Stimulated activated CD8-positive, alpha-beta memory T cell treated with anti-CD3 and anti-CD28 coated beads, Interleukin-15, amount 100 ng/mL, for 4 hours (primary cell): ENCODE measurements at regions not wholly inside any gene's neighbourhood (a gene's known extent, or its start where the extent isn't known, plus 50 kb on each side); places are given as distances from the start of the nearest gene placed in this dataset.
"Not testable (repeated sequence)": the region's sequence is repeated elsewhere in the genome, so short reads cannot be mapped to it uniquely, and the experiment has no call there.

Source experiments
- DNase-seq, 2 donors: peaks; one replicate each; pipeline ENCODE4 v3.0.0-alpha.2; 2020; ENCODE audit warnings: low read depth in 2 of 2

DNA sequence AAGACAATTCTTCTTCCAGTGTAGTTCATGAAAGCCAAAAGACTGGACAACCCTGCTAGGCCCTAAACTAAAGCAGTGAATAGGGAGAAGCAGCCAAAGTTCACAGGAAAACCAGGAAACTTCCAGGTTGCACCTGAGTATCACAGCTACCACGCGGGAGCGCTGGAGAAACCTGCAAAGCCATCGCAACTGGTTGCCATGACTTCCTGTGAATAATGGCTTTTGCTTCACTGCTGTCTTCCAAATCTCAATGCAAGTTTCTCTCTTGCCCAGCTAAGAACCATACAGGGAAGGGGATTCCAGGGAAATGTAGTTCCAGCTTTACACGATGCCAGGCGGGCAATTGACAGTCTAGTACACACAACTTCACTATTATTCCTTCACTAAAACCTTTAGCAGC, 114.1 kb downstream of the GXYLT1 start:
- DNase-seq: no peak

DNA sequence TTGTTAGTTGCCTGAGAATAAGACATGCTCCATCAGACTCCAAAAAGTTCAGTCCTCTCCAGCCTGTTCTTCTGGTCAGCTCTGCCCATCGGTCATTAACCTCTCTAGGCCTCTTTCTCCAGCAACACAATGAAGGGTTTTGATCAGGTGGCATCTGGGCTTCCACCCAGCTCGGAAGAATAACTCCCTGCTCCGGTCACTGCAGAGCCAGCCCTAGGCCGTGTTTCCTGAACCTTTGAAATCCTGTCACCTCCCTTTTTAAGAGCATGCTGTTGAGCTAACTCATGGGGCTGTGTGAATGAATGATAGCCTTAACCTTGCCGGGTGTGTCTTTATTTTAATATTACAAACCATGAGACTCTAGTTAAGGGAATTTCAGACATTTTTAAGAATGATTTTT, 117.1 kb downstream of the GXYLT1 start:
- no peak for DNase-seq

DNA sequence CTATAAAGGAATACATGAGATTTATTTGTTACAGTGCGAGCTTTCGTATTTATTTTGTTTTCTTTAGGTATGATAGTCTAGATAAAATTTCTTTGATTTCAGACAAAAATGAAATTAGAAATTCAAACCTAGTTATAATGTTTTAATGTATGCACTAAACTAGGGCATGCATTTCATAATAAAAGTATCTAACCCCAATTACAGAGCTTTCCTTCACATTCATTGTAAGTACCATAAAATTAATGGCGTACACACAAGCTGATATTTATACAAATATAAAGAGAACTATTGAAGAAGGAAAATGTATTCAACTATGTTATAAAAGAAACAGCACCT, 120.2 kb downstream of the GXYLT1 start:
- DNase-seq: no peak

DNA sequence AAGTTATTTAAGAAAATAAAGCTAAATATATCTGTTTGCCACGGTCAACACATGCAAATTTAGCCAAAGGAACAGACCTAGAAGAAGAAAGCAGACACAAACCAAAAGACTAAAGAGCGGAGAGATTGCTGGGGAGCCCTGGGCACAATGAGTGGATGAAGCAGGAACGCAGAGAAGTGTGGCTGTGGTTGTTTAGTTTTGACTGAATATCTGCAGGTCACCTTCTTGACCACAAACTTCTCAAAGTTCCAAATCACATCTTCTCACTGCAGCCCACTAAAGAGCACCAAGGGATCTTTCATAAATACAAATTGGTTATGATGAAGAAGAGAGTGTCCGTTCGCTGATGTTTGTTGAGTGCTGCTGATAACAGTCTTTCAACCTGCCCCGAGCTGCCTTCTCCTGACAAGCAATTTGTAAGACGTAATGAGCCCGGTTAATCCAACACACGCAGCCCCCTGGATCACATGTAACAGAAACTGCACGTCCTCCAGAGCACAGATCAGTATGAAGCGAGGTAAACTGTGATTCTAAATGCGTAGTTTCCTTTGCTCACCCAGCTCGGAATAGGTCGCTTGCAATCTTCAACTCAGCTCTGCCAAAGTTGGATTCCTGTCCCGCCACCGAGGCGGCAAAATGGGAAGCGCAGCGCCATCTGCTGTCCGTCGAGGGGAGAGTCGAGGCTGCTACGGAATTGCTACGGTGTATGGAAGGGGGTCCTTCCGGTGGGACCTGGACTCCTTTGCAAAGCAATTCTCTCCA, 120.8 kb downstream of the GXYLT1 start:
- peak; percentile 30 for DNase-seq

DNA sequence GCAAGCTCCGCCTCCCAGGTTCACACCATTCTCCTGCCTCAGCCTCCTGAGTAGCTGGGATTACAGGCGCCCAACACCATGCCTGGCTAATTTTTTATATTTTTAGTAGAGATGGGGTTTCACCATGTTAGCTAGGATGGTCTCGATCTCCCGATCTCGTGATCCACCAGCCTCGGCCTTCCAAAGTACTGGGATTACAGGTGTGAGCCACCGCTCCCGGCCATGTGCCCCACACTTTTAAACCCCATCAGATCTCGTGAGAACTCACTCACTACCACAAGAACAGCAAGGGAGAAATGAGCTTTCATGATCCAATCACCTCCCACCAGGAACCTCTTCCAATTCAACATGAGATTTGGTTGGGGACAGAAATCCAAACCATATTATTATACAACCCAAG, 122.7 kb downstream of the GXYLT1 start:
- DNase-seq: not testable (repeated sequence)

DNA sequence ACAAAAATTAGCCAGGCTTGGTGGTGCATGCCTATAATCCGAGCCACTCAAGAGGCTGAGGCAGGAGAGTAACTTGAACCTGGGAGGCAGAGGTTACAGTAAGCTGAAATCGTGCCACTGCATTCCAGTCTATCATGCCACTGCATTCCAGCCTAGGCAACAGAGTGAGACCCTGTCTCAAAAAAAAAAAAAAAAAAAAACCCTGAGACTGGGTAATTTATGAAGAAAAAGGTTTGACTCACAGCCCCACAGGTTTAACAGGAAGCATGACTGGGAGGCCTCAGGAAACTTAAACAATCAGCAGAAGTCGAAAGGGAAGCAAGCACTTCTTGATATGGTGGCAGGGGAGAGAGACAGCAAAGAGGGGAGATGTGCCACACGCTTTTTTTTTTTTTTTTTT, 123.2 kb downstream of the GXYLT1 start:
- no peak for DNase-seq

DNA sequence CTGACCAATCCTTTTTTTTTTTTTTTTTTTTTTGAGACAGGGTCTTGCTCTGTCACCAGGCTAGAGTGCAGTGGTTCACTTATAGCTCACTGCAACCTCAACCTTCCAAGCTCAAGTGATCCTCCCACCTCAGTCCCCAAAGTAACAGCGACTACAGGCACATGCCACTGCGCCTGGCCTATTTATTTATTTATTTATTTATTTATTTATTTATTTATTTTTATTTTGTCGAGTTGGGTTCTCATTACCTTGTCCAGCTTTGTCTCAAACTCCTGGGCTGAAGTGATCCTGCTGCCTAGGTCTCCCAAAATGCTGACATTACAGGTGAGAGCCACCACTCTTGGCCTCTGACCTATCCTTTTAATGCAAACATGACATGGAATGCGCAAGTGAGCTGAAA, 124.4 kb downstream of the GXYLT1 start:
- no peak for DNase-seq

DNA sequence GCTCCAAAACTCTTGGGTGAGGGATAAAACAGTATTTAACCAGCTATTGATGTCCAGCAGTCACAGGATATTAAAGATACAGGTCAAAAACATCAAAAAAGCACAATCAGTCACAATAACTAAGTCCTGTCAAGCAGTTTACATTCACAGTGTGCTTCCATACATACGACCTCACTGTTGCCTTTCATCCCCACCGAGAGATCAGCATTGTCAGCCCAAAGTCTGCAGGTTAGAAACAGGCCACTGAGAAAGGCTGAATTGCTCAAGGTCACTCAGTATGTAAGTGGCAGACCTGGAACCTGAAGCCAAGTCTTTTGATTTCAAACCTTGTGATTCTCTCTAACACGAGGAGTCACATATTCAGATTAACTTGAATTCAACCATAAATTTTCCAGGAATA, 124.9 kb downstream of the GXYLT1 start:
- no peak for DNase-seq

DNA sequence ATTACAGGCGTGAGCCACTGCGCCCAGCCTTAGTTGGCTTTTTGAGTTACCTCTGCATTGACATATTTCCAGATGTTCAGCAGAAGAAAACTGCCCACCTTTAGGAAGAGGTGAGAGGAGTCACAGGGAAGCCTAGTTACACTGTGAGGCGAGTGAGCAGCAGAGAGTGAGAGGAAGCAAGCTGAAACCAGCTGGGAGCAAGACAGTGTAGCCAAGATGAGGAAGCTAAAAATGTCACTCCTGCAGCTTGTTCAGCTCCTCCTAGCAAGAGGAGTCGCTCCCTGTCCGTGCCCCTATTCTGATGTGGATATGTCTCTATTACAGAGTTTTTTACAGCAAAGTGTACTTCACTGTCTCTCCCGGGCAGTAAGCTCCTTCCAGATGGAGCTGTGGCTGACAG, 127.6 kb downstream of the GXYLT1 start:
- no peak for DNase-seq

DNA sequence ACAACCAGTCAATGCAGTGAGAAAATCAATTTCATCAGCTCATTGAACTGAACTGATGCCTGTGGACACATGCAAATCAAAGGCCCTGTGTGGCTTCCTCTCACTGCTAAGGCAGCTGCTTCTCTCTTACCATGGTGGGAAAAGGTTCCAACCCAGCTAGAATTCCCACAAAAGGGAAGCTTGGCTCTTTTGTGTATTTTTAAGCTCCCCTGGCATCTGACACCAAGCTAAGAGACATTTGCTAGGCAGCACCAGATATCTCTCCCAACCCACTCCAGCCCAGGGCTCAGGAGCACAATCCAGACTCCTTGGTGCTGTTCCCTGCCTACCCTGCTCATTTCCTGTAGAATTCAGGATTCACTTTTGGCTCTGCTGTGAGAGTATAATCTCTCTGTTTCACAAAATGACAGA, 129.6 kb downstream of the GXYLT1 start:
- DNase-seq: no peak

DNA sequence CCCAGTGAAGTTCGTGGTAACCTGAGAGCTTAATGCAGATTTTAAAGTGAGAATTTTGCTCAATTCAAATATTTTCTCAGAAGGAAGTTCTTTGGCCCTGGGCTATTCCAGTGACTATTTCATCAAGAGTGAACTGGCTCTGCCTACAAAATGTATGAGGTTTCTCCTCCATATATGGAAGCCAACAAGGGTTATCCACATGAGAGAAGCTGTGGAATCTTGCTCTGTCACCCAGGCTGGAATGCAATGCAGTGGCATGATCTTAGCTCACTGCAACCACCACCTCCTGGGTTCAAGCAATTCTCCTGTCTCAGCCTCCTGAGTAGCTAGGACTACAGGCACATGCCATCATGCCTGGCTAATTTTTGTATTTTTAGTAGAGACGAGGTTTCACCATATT, 132.2 kb downstream of the GXYLT1 start:
- not testable (repeated sequence) for DNase-seq

DNA sequence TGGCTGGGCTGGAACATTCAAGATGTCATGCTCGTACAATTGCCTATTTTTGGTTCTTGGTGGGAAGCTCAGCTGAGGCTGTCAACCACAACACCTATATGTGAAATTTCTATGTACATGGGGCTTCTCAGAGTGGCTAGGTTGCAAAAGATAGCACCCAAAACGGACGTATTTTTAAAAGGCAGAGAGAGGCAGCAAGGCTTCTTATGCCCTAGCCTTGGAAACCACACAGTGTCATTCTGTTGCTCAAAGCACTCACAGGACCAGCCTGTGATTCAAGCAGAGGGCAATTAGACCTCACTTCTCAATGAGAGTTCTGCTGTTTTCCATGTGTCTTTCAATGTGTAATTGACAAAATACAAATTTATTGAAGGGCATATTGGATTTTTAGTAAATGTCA, 134.0 kb downstream of the GXYLT1 start:
- DNase-seq: no peak

DNA sequence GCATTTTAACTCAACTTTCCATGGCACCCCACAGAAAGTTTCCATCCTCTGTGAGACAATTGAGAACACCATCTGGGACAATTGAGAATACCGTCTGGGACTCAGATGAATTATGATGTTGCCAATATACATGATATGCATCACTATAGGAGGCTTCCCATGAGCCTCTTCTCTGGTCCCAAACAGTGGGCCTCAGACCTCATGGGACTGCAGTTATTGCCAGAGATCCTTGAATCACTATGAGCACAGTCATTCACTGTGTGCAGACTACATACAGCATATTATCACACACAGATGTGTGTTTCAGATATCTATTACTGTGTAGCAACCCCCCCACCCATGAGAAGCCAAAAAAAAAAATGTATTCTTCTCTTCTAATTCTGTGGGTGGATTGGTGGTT, 134.4 kb downstream of the GXYLT1 start:
- DNase-seq: no peak

DNA sequence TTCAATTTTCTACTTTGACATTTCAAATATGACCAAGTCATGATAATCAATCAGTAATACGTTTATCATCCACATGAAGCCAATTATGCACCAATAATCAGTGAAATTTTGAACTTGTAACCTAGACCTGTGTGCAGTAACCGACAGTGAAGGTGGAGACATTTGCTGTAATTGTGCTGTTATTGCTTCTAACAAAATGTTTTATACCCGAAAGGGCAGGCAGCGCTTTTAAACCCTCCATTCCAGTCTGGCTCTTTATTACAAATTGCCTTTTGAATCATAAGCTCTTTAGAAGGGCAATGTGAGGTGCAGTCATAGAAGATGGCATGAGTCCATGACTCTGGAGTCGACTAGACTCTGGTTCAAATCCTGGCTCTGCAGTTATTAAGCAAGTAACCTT, 135.7 kb downstream of the GXYLT1 start:
- no peak for DNase-seq

DNA sequence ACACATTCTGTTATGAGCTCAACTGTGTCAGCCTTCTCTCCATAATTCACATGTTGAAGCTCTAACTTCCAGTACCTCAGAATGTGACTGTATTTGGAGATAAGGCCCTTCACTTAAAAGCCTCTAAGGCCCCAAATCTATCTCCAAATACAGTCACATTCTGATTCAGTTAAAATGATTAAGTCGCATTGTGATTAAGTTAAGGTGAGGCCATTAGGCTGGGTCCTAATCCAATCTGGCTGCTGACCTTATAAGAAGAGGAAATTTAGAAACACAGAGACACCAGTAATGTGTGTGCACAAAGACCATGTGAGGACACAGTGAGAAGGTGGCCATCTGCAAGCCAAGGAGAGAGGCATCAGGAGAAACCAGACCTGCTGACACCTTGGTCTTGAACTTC, 141.6 kb downstream of the GXYLT1 start:
- no peak for DNase-seq

DNA sequence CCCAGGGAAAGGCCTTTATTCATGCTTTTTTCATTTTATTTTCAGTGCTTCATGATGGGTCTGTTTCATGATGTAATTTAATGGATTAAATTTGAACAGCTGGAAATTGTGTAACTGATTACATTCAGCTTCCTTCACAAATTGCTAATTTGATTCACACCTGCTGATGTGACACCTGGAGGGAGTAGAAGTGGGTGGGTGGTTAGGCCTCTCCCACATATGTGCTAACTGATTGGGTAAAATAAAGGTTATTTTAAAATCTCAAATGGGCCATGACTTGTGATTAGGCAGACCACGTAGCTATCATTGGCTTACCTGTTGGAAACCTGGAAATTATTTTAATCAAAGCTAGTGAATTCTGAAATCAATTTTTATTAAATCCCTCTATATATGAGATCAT, 142.1 kb downstream of the GXYLT1 start:
- DNase-seq: no peak

DNA sequence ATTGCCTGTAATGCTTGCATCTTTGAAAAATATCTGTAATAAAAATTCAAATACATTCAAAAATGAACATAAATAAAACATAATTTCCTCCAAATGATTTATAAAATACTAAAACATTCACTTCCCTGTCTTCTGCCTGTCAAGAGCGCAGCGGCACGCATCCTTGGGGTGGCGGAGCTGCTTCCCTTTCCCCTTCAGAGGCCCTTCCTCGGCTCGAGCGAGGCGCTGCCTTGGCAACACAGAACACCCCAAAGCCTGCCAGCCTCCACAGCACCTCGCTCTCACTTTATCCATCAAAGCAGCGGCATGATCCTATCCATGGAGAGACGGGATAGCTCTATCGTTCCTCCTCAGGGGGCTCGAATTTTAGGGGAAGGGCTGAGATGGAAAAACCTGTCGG, 146.2 kb downstream of the GXYLT1 start:
- DNase-seq: no peak

DNA sequence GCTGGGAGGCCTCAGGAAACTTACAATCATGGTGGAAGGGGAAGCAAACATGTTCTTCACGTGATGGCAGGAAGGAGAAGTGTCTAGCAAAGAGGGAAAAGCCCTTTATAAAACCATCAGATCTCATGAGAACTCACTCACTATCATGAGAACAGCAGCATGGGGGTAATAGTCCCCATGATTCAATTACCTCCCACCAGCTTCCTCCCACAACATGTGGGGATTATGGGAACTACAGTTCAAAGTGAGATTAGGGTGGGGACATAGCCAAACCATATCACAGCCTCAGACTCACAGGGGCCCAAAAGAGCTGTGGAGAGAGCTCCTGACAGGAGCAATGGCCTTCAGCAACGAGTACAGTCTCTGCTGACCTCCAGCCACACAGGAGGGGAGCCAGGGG, 151.4 kb downstream of the GXYLT1 start:
- no peak for DNase-seq

DNA sequence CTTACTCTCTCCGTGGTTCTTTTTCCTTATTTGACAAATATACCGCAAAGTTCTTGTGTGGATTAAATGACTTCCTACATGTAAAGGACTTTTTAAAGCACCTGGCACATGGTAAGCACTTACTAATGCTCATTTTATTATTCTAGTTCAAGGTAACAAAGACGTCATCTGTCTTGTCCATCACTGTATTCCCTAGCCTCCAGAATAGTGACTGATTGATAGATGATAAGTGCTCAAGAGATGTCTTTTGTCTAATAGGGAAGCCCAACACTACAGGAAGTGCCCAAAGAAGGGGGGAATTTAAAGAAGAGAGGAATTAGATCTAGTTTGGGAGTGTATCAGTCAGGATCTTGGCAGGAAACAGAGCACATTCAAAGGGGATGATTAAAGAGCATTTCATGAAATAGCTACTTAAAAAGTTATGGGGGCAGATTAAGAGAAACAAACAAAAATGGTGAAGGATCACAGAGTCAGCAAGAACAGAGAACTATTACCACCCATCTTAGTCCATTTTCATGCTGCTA, 151.9 kb downstream of the GXYLT1 start:
- DNase-seq: no peak

DNA sequence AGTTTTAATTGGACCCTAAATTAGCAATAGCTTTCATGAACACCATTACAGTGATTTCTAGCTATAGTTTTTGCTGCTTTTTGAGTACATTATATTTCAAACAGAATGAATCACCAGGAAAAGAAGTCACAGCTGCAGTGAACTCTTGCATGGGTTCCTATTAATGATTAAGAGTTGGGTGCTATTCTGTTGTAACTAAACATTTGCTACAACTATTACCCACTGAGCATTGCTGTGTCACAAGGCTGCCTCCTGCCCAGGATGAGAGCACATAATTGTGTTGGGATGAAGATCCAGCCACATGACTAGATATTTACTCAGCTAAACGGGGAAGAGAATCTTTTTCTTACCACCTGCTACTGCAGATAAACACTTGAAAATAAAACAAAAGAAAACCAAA, 152.7 kb downstream of the GXYLT1 start:
- DNase-seq: no peak

DNA sequence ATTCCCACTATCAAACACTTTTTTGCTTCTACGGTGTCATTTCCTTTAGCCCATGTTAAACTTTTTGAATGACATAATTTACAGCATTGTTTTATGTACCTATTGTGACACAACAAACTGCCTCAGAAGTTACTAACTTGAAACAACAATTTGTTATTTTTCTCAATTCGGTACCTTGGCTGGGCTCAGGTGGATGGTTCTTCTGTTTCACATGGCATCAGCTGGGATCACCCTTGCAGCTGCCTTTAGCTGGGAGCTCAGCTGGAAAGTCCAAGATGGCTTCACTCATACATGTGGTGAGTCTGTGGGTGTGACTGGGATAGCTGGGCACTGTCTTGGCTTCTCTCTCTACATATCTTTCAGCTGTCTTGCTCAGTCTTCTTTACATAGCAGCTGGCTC, 156.0 kb downstream of the GXYLT1 start:
- DNase-seq: no peak

DNA sequence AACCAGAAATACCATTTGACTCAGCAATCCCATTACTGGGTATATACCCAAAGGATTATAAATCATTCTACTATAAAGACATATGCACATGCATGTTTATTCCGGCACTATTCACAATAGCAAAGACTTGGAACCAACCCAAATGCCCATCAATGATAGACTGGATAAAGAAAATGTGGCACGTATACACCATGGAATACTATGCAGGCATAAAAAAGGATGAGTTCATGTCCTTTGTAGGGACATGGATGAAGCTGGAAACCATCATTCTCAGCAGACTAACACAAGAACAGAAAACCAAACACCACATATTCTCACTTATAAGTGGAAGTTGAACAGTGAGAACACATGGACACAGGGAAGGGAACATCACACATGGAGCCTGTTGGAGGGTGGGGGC, 158.2 kb downstream of the GXYLT1 start:
- DNase-seq: not testable (repeated sequence)

DNA sequence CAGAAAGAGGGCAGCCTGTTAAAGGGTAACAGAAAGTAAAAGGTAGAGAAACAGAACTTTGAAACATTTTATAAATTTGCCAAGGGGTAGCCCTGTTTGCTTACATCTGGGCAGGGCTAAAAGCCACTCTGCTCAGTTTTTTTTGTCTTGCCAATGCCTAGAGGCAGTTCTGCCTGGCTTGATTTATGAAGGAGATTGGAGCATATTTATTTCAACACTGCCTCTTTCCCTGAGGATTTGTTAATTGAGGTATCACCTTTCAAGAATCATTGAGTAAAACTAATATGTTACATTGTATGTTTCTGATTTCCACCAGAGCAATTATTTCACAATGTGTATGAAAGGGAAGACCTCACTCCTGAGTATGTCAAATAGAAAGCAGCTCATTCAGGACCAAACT, 160.8 kb downstream of the GXYLT1 start:
- DNase-seq: no peak

DNA sequence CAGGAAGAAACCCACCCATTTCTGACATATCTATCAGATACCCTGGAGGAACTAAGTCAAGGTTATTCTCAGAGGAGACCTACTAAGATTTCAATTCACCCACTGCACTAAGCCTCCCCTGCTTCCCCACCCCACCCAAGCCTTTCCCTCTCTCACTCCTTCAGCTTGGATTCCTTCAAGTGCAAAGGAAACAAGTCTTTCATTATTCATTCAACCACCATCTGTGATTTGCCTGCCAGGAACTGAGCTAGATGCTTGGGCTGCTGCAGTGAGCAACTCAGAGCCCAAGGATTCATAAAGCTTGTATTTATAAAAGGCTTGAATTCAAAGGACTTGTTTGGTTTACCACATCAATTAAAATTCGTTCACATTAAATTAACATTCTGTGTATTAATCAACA, 161.3 kb downstream of the GXYLT1 start:
- DNase-seq: no peak
